ENCODE measurements at regions not wholly inside any gene's neighbourhood (a gene's known extent, or its start where the extent isn't known, plus 50 kb on each side); places are given as distances from the start of the nearest gene placed in this dataset.
"Not testable (repeated sequence)": the region's sequence is repeated elsewhere in the genome, so short reads cannot be mapped to it uniquely, and the experiment has no call there.

- peaks cover 3% of the 10 kb centered on the region for H3K27me3 Mint-ChIP-seq
- no peak overlapping the region for H3K27ac Mint-ChIP-seq
- CTCF ChIA-PET: no interaction called here
- no peak for ATAC-seq
- no peak for TF ChIP-seq CTCF (IDR thresholded peaks at IDR 0.05)
- no peaks in the 10 kb centered on the region for H3K4me1 Mint-ChIP-seq (ENCODE audit: low read depth)
- intact Hi-C loops (cut with micrococcal nuclease): no loop called here
- H3K4me3 Mint-ChIP-seq: no peak overlapping the region
- H3K36me3 Mint-ChIP-seq (ENCODE audit: low read depth): no peaks in the 10 kb centered on the region
- no peaks in the 10 kb centered on the region for H3K9me3 Mint-ChIP-seq
- POLR2A ChIA-PET: no interaction called here
- no peak for DNase-seq
Measured at GRCh38 chr5:5854087-5854486, 431.6 kb downstream of the ICE1 start.

GRCh38 chr5:5838493-5838892 is 416.0 kb downstream of the ICE1 start:
- intact Hi-C loops (cut with micrococcal nuclease): no loop called here
- no peak for DNase-seq
- H3K4me3 Mint-ChIP-seq: no peak overlapping the region
- peaks cover 2% of the 10 kb centered on the region for H3K27me3 Mint-ChIP-seq
- no peaks in the 10 kb centered on the region for H3K36me3 Mint-ChIP-seq (ENCODE audit: low read depth)
- no peak for TF ChIP-seq CTCF (IDR thresholded peaks at IDR 0.05)
- H3K4me1 Mint-ChIP-seq (ENCODE audit: low read depth): no peaks in the 10 kb centered on the region
- ChIA-PET POLR2A (no interaction called here), CTCF (no interaction called here)
- no peak overlapping the region for H3K27ac Mint-ChIP-seq
- no peak for ATAC-seq
- no peaks in the 10 kb centered on the region for H3K9me3 Mint-ChIP-seq

GRCh38 chr5:5831622-5832021 is 409.1 kb downstream of the ICE1 start:
- H3K36me3 Mint-ChIP-seq (ENCODE audit: low read depth); H3K27ac Mint-ChIP-seq; DNase-seq; CTCF ChIA-PET; intact Hi-C loops (cut with micrococcal nuclease); POLR2A ChIA-PET; ATAC-seq; H3K9me3 Mint-ChIP-seq; H3K4me1 Mint-ChIP-seq (ENCODE audit: low read depth); H3K4me3 Mint-ChIP-seq: not testable (repeated sequence)
- peaks cover 12% of the 10 kb centered on the region for H3K27me3 Mint-ChIP-seq

- Mint-ChIP-seq H3K9me3 (no peaks in the 10 kb centered on the region), H3K36me3 (ENCODE audit: low read depth) (no peaks in the 10 kb centered on the region), H3K27ac (no peak overlapping the region), H3K4me1 (ENCODE audit: low read depth) (no peaks in the 10 kb centered on the region), H3K4me3 (no peak overlapping the region), H3K27me3 (peaks cover 14% of the 10 kb centered on the region)
- ATAC-seq (no peak), DNase-seq (no peak)
- ChIA-PET POLR2A (no interaction called here), CTCF (no interaction called here)
- TF ChIP-seq CTCF (IDR thresholded peaks at IDR 0.05): no peak
- intact Hi-C loops (cut with micrococcal nuclease): no loop called here
Measured at GRCh38 chr5:5828619-5829018, 406.1 kb downstream of the ICE1 start.

GRCh38 chr5:5826911-5827310 is 404.4 kb downstream of the ICE1 start:
- H3K4me3 Mint-ChIP-seq: no peak overlapping the region
- H3K9me3 Mint-ChIP-seq: no peaks in the 10 kb centered on the region
- no peak for ATAC-seq
- no peak overlapping the region for H3K27ac Mint-ChIP-seq
- H3K27me3 Mint-ChIP-seq: peaks cover 14% of the 10 kb centered on the region
- intact Hi-C loops (cut with micrococcal nuclease): no loop called here
- ChIA-PET CTCF (no interaction called here), POLR2A (no interaction called here)
- no peaks in the 10 kb centered on the region for H3K36me3 Mint-ChIP-seq (ENCODE audit: low read depth)
- H3K4me1 Mint-ChIP-seq (ENCODE audit: low read depth): no peaks in the 10 kb centered on the region
- no peak for TF ChIP-seq CTCF (IDR thresholded peaks at IDR 0.05)
- no peak for DNase-seq

GRCh38 chr5:5822729-5823257 is 400.3 kb downstream of the ICE1 start:
- ATAC-seq: no peak
- TF ChIP-seq CTCF (IDR thresholded peaks at IDR 0.05): no peak
- peaks cover 6% of the 10 kb centered on the region for H3K27me3 Mint-ChIP-seq
- CTCF ChIA-PET: no interaction called here
- intact Hi-C loops (cut with micrococcal nuclease): no loop called here
- H3K36me3 Mint-ChIP-seq (ENCODE audit: low read depth): no peaks in the 10 kb centered on the region
- H3K27ac Mint-ChIP-seq: no peak overlapping the region
- H3K9me3 Mint-ChIP-seq: no peaks in the 10 kb centered on the region
- POLR2A ChIA-PET: no interaction called here
- H3K4me1 Mint-ChIP-seq (ENCODE audit: low read depth): no peaks in the 10 kb centered on the region
- DNase-seq: no peak
- no peak overlapping the region for H3K4me3 Mint-ChIP-seq

Measured in activated CD8-positive, alpha-beta T cell treated with anti-CD3 and anti-CD28 coated beads for 36 hours (primary cell).